ENCODE measurements at regions not wholly inside any gene's neighbourhood (a gene's known extent, or its start where the extent isn't known, plus 50 kb on each side); places are given as distances from the start of the nearest gene placed in this dataset.

- TF ChIP-seq IKZF1 (conservative IDR thresholded peaks at IDR 0.05) (no peak), ZBTB33 (IDR thresholded peaks at IDR 0.05) (no peak), KDM1A (IDR thresholded peaks at IDR 0.05; ENCODE audit: borderline replicate concordance) (no peak), ELK1 (IDR thresholded peaks at IDR 0.05; ENCODE audit: low read depth, low read length) (no peak)
Measured at GRCh38 chr4:122990891-122991290, 68.5 kb upstream of the NUDT6 start.
